ENCODE measurements at regions not wholly inside any gene's neighbourhood (a gene's known extent, or its start where the extent isn't known, plus 50 kb on each side); places are given as distances from the start of the nearest gene placed in this dataset.

- no peak for ATAC-seq
Measured at GRCh38 chr12:42791399-42791798, 201.9 kb upstream of the PRICKLE1 start.

DNA sequence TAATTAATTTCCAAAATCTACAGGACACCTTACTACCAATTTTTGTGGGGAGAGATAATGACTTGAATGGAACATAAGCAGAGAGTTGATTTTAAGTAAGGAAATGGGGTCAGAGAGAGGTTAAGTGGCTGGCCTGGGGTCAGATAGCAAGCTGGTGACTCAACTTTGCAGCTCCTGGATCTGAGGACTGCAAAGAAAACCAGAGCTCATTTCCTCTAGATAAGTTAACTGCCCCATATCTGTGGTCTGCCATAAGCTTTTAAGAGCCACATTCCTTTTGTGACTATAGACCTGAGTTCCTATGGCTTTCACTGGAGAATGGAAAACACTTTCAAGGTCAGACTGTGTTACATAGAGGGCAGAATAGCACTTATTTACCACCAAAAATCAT is 201.2 kb upstream of the PRICKLE1 start:
- in situ Hi-C loops (cut with MboI; ENCODE audit: low sequenced_read_pairs in 4 of 4) (no loop called here), intact Hi-C loops (cut with DNase I; ENCODE audit: low total_unique reads) (no loop called here)
- Histone ChIP-seq H3K27ac (no peak overlapping the region), H3K9me3 (no peaks in the 10 kb centered on the region), H3K27me3 (no peaks in the 10 kb centered on the region), H3K4me1 (no peaks in the 10 kb centered on the region), H3K36me3 (no peaks in the 10 kb centered on the region), H3K4me3 (no peak overlapping the region)
- TF ChIP-seq POLR2A (IDR thresholded peaks at IDR 0.05): no peak
- no peak for TF ChIP-seq CTCF (IDR thresholded peaks at IDR 0.05 in 4 of 5, conservative IDR thresholded peaks at IDR 0.05 in 1 of 5)
- ATAC-seq: no peak
- no peak for DNase-seq

More at GRCh38 chr12:42791399-42791798, 201.9 kb upstream of the PRICKLE1 start:
- Histone ChIP-seq H3K36me3 (no peaks in the 10 kb centered on the region), H3K27me3 (no peaks in the 10 kb centered on the region), H3K4me3 (no peak overlapping the region), H3K27ac (no peak overlapping the region), H3K9me3 (no peaks in the 10 kb centered on the region), H3K4me1 (no peaks in the 10 kb centered on the region)
- in situ Hi-C loops (cut with MboI; ENCODE audit: low sequenced_read_pairs in 4 of 4): no loop called here
- intact Hi-C loops (cut with DNase I; ENCODE audit: low total_unique reads): no loop called here
- TF ChIP-seq POLR2A (IDR thresholded peaks at IDR 0.05) (no peak), CTCF (IDR thresholded peaks at IDR 0.05 in 4 of 5, conservative IDR thresholded peaks at IDR 0.05 in 1 of 5) (no peak)
- no peak for DNase-seq

GRCh38 chr12:42789808-42790760 is 200.5 kb upstream of the PRICKLE1 start:
- TF ChIP-seq POLR2A (IDR thresholded peaks at IDR 0.05): no peak
- no peak for TF ChIP-seq CTCF (IDR thresholded peaks at IDR 0.05 in 4 of 5, conservative IDR thresholded peaks at IDR 0.05 in 1 of 5)
- in situ Hi-C loops (cut with MboI; ENCODE audit: low sequenced_read_pairs in 4 of 4) (no loop called here), intact Hi-C loops (cut with DNase I; ENCODE audit: low total_unique reads) (no loop called here)
- no peak for DNase-seq
- H3K4me3 ChIP-seq: no peak overlapping the region
- no peak for ATAC-seq
- no peaks in the 10 kb centered on the region for H3K4me1 ChIP-seq
- no peak overlapping the region for H3K27ac ChIP-seq
- no peaks in the 10 kb centered on the region for H3K36me3 ChIP-seq
- no peaks in the 10 kb centered on the region for H3K27me3 ChIP-seq
- H3K9me3 ChIP-seq: no peaks in the 10 kb centered on the region

- TF ChIP-seq POLR2A (IDR thresholded peaks at IDR 0.05) (no peak), CTCF (IDR thresholded peaks at IDR 0.05 in 4 of 5, conservative IDR thresholded peaks at IDR 0.05 in 1 of 5) (no peak)
- Histone ChIP-seq H3K9me3 (no peaks in the 10 kb centered on the region), H3K4me1 (no peaks in the 10 kb centered on the region), H3K27me3 (no peaks in the 10 kb centered on the region), H3K27ac (no peak overlapping the region), H3K4me3 (no peak overlapping the region), H3K36me3 (no peaks in the 10 kb centered on the region)
- ATAC-seq: no peak
- in situ Hi-C loops (cut with MboI; ENCODE audit: low sequenced_read_pairs in 4 of 4) (no loop called here), intact Hi-C loops (cut with DNase I; ENCODE audit: low total_unique reads) (no loop called here)
- no peak for DNase-seq
Measured at GRCh38 chr12:42786400-42787148, 197.0 kb upstream of the PRICKLE1 start.
